Inflammatory macrophage treated with lipopolysaccharide for 4 hours (primary cell): ENCODE measurements at regions not wholly inside any gene's neighbourhood (a gene's known extent, or its start where the extent isn't known, plus 50 kb on each side); places are given as distances from the start of the nearest gene placed in this dataset.
"Not testable (repeated sequence)": the region's sequence is repeated elsewhere in the genome, so short reads cannot be mapped to it uniquely, and the experiment has no call there.

ENCODE experiments used
- DNase-seq: peaks from one replicate; pipeline ENCODE4 v3.0.0-alpha.2; 2020

- no peak for DNase-seq
Observed at GRCh38 chr18:30432349-30432748, 610.2 kb downstream of the DSC3 start.

- DNase-seq: not testable (repeated sequence)
Observed at GRCh38 chr18:30419399-30419798, 623.1 kb downstream of the DSC3 start.

GRCh38 chr18:30415903-30416302 is 626.6 kb downstream of the DSC3 start:
- DNase-seq: no peak

GRCh38 chr18:30409120-30409519 is 633.4 kb downstream of the DSC3 start:
- DNase-seq: no peak

GRCh38 chr18:30406728-30407127 is 635.8 kb downstream of the DSC3 start:
- DNase-seq: no peak

GRCh38 chr18:30405038-30405437 is 637.5 kb downstream of the DSC3 start:
- DNase-seq: no peak

GRCh38 chr18:30404422-30404821 is 638.1 kb downstream of the DSC3 start:
- no peak for DNase-seq

GRCh38 chr18:30403278-30403677 is 639.3 kb downstream of the DSC3 start:
- no peak for DNase-seq

- no peak for DNase-seq
Observed at GRCh38 chr18:30387401-30387800, 655.1 kb downstream of the DSC3 start.

GRCh38 chr18:30386624-30387023 is 655.9 kb downstream of the DSC3 start:
- DNase-seq: no peak

GRCh38 chr18:30385684-30386083 is 656.9 kb downstream of the DSC3 start:
- DNase-seq: no peak

- DNase-seq: no peak
Observed at GRCh38 chr18:30381826-30382225, 660.7 kb downstream of the DSC3 start.

- no peak for DNase-seq
Observed at GRCh38 chr18:30378097-30378496, 664.4 kb downstream of the DSC3 start.

- no peak for DNase-seq
Observed at GRCh38 chr18:30376515-30376914, 666.0 kb downstream of the DSC3 start.

- DNase-seq: no peak
Observed at GRCh38 chr18:30361864-30362540, 680.5 kb downstream of the DSC3 start.

GRCh38 chr18:30359521-30359920 is 683.0 kb downstream of the DSC3 start:
- DNase-seq: no peak

- no peak for DNase-seq
Observed at GRCh38 chr18:30358555-30358954, 684.0 kb downstream of the DSC3 start.

GRCh38 chr18:30352551-30353168 is 689.9 kb downstream of the DSC3 start:
- DNase-seq: no peak

- no peak for DNase-seq
Observed at GRCh38 chr18:30350263-30350662, 692.3 kb downstream of the DSC3 start.

- DNase-seq: no peak
Observed at GRCh38 chr18:30343090-30343489, 699.5 kb downstream of the DSC3 start.

- DNase-seq: no peak
Observed at GRCh38 chr18:30342675-30343074, 699.9 kb downstream of the DSC3 start.

GRCh38 chr18:30334781-30335180 is 707.8 kb downstream of the DSC3 start:
- DNase-seq: no peak

GRCh38 chr18:30333310-30333709 is 709.2 kb downstream of the DSC3 start:
- DNase-seq: no peak

- no peak for DNase-seq
Observed at GRCh38 chr18:30328839-30329238, 713.7 kb downstream of the DSC3 start.

- DNase-seq: no peak
Observed at GRCh38 chr18:30302181-30302580, 740.4 kb downstream of the DSC3 start.
